WTC11 (cell line): ENCODE measurements at regions not wholly inside any gene's neighbourhood (a gene's known extent, or its start where the extent isn't known, plus 50 kb on each side); places are given as distances from the start of the nearest gene placed in this dataset.

Experiments
- ATAC-seq: fragments of 200-7000 bp; cut with Tn5 transposase; 2 replicates; pipeline ENCODE4 v1.10.0; 2021; ENCODE audit warnings: mild to moderate bottlenecking, moderate library complexity
- CTCF ChIA-PET: fragments of 300-600 bp; sonication (Branson Sonifier 250); formaldehyde crosslinking; loops from one replicate; lab custom pipeline; 2021; ENCODE audit warnings: antibody characterized with exemption; lab: Charles Lee
- POLR2A ChIA-PET: fragments of 350-600 bp; sonication (Branson Sonifier 250); formaldehyde crosslinking; loops from one replicate; lab custom pipeline; 2021; ENCODE audit warnings: antibody characterized with exemption; lab: Charles Lee
- DNase-seq: peaks from one replicate; pipeline ENCODE4 v3.0.0; 2021; ENCODE audit warnings: low spot score
- H3K27ac Mint-ChIP-seq: 2 replicates; pipeline ENCODE4 v1.8.0; 2021; ENCODE audit warnings: mixed read lengths
- H3K27me3 Mint-ChIP-seq: 2 replicates; pipeline ENCODE4 v1.8.0; 2021; ENCODE audit warnings: low read depth, mild to moderate bottlenecking, moderate library complexity, mixed read lengths
- H3K36me3 Mint-ChIP-seq: 2 replicates; pipeline ENCODE4 v1.8.0; 2021; ENCODE audit warnings: mixed read lengths
- H3K4me1 Mint-ChIP-seq: 2 replicates; pipeline ENCODE4 v1.8.0; 2022; ENCODE audit warnings: mixed read lengths
- H3K4me3 Mint-ChIP-seq: 2 replicates; pipeline ENCODE4 v1.8.0; 2021; ENCODE audit warnings: mild to moderate bottlenecking, moderate library complexity, mixed read lengths
- H3K9me3 Mint-ChIP-seq: 2 replicates; pipeline ENCODE4 v1.8.0; 2021; ENCODE audit warnings: mixed read lengths
- CBFB ChIP-seq: sonication (generic); formaldehyde crosslinking; IDR thresholded peaks from 2 replicates; pipeline ENCODE4 v1.8.1; 2022; ENCODE audit warnings: mild to moderate bottlenecking, low read depth, missing genetic modification reagents
- ELF4 ChIP-seq: sonication (generic); formaldehyde crosslinking; IDR thresholded peaks from 2 replicates; pipeline ENCODE4 v1.8.1; 2022; ENCODE audit warnings: low read depth, mild to moderate bottlenecking, moderate library complexity, missing genetic modification reagents
- ETV6 ChIP-seq: sonication (generic); formaldehyde crosslinking; IDR thresholded peaks from 2 replicates; pipeline ENCODE4 v1.8.1; 2022; ENCODE audit warnings: mild to moderate bottlenecking, missing genetic modification reagents
- JUN ChIP-seq: sonication (generic); formaldehyde crosslinking; IDR thresholded peaks from 2 replicates; pipeline ENCODE4 v1.8.0; 2023; ENCODE audit warnings: mild to moderate bottlenecking, missing genetic modification reagents
- NR2C2 ChIP-seq: sonication (generic); formaldehyde crosslinking; IDR thresholded peaks from 2 replicates; pipeline ENCODE4 v1.8.0; 2022; ENCODE audit warnings: mild to moderate bottlenecking, missing genetic modification reagents
- TEAD4 ChIP-seq: sonication (generic); formaldehyde crosslinking; IDR thresholded peaks from 2 replicates; pipeline ENCODE4 v1.8.0; 2022; ENCODE audit warnings: mild to moderate bottlenecking, missing genetic modification reagents
- ZBTB21 ChIP-seq: sonication (generic); formaldehyde crosslinking; IDR thresholded peaks from 2 replicates; pipeline ENCODE4 v1.8.1; 2023; ENCODE audit warnings: mild to moderate bottlenecking, missing genetic modification reagents, borderline replicate concordance
- ZNF219 ChIP-seq: sonication (generic); formaldehyde crosslinking; IDR thresholded peaks from 2 replicates; pipeline ENCODE4 v1.8.0; 2023; ENCODE audit warnings: missing genetic modification reagents, mild to moderate bottlenecking, borderline replicate concordance
- TF ChIP-seq, protein P1 (sequence below): sonication (generic); formaldehyde crosslinking; IDR thresholded peaks from 2 replicates; pipeline ENCODE4 v1.8.0; 2023; ENCODE audit warnings: mild to moderate bottlenecking, missing genetic modification reagents
- TF ChIP-seq, protein P2 (sequence below): sonication (generic); formaldehyde crosslinking; IDR thresholded peaks from 2 replicates; pipeline ENCODE4 v1.8.0; 2022; ENCODE audit warnings: mild to moderate bottlenecking, missing genetic modification reagents
- TF ChIP-seq, protein P3 (sequence below): sonication (generic); formaldehyde crosslinking; IDR thresholded peaks from 2 replicates; pipeline ENCODE4 v1.8.1; 2022; ENCODE audit warnings: low read depth, missing genetic modification reagents, borderline replicate concordance
- TF ChIP-seq, protein P4 (sequence below): fragments of 250-450 bp; sonication (Bioruptor Pico); IDR thresholded peaks from 2 replicates; pipeline ENCODE4 v1.9.0; 2021; ENCODE audit warnings: mild to moderate bottlenecking
- TF ChIP-seq, protein P5 (sequence below): sonication (generic); formaldehyde crosslinking; IDR thresholded peaks from 2 replicates; pipeline ENCODE4 v1.8.1; 2023; ENCODE audit warnings: mild to moderate bottlenecking, missing genetic modification reagents, borderline replicate concordance

DNA sequence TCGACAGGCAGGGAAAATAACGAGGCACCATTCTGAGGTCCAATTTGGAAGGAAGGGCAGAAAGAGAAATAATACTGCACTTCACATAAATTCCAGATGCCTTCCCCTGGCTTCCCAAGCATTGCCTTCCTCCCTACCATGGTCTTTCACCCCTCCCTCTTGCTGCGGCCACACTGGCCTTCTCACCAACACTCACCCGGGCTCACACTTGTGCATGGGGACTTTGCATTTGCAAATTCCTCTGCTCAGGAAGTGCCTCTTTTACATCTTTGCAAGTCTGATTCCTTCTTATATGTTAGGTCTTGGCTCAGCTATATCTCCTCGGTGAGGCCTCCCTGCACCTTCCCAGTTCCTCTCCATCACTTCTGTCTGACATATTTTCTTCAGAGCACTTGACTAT lies 199.4 kb downstream of the CHIC2 start (continued):
- TF ChIP-seq, protein P1, sequence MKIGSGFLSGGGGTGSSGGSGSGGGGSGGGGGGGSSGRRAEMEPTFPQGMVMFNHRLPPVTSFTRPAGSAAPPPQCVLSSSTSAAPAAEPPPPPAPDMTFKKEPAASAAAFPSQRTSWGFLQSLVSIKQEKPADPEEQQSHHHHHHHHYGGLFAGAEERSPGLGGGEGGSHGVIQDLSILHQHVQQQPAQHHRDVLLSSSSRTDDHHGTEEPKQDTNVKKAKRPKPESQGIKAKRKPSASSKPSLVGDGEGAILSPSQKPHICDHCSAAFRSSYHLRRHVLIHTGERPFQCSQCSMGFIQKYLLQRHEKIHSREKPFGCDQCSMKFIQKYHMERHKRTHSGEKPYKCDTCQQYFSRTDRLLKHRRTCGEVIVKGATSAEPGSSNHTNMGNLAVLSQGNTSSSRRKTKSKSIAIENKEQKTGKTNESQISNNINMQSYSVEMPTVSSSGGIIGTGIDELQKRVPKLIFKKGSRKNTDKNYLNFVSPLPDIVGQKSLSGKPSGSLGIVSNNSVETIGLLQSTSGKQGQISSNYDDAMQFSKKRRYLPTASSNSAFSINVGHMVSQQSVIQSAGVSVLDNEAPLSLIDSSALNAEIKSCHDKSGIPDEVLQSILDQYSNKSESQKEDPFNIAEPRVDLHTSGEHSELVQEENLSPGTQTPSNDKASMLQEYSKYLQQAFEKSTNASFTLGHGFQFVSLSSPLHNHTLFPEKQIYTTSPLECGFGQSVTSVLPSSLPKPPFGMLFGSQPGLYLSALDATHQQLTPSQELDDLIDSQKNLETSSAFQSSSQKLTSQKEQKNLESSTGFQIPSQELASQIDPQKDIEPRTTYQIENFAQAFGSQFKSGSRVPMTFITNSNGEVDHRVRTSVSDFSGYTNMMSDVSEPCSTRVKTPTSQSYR (CRISPR knock-in tag): no peak
- no peak for TF ChIP-seq TEAD4
- TF ChIP-seq ELF4 (CRISPR knock-in tag): no peak
- TF ChIP-seq CBFB: no peak

DNA sequence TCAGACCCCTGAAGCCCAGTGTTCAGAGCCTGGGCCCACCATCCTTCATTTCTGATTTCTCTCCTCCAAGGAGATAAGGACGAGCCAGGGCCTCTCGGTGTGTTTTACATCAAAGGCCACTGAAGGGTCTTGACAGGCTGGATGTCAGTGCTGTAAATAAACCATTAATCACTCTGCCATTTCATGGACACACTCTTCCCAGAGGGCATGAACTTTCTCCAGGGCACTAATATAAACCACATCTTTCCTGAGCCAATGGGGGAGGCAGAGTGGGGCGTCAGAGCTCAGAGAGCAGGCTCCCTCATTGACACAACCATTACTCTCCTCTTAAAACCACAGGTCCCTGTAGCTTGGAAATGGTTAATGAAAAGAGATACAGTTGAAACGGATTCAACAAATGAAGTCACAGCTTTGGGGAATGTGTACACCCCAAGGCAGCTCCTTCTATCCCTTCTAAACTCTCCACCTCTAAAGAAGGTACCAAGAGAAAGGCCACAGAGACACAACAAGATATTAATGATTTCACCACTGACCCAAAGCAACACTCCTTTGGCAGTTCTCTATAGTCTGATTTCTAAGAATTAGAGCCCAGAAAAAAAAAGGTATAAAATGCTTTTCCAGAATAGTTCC lies 200.6 kb downstream of the CHIC2 start:
- H3K4me1 Mint-ChIP-seq: peaks cover 22% of the 10 kb centered on the region
- no peaks in the 10 kb centered on the region for H3K36me3 Mint-ChIP-seq
- CTCF ChIA-PET: no interaction called here
- TF ChIP-seq, protein P2, sequence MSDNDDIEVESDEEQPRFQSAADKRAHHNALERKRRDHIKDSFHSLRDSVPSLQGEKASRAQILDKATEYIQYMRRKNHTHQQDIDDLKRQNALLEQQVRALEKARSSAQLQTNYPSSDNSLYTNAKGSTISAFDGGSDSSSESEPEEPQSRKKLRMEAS (CRISPR knock-in tag): no peak
- TF ChIP-seq ZBTB21 (CRISPR knock-in tag) (no peak), JUN (CRISPR knock-in tag) (no peak), NR2C2 (CRISPR knock-in tag) (no peak), ZNF219 (CRISPR knock-in tag) (no peak)
- TF ChIP-seq, protein P3, sequence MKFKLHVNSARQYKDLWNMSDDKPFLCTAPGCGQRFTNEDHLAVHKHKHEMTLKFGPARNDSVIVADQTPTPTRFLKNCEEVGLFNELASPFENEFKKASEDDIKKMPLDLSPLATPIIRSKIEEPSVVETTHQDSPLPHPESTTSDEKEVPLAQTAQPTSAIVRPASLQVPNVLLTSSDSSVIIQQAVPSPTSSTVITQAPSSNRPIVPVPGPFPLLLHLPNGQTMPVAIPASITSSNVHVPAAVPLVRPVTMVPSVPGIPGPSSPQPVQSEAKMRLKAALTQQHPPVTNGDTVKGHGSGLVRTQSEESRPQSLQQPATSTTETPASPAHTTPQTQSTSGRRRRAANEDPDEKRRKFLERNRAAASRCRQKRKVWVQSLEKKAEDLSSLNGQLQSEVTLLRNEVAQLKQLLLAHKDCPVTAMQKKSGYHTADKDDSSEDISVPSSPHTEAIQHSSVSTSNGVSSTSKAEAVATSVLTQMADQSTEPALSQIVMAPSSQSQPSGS: no peak
- TF ChIP-seq, protein P4, sequence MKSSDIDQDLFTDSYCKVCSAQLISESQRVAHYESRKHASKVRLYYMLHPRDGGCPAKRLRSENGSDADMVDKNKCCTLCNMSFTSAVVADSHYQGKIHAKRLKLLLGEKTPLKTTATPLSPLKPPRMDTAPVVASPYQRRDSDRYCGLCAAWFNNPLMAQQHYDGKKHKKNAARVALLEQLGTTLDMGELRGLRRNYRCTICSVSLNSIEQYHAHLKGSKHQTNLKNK (CRISPR knock-in tag): no peak
- TF ChIP-seq, protein P5, sequence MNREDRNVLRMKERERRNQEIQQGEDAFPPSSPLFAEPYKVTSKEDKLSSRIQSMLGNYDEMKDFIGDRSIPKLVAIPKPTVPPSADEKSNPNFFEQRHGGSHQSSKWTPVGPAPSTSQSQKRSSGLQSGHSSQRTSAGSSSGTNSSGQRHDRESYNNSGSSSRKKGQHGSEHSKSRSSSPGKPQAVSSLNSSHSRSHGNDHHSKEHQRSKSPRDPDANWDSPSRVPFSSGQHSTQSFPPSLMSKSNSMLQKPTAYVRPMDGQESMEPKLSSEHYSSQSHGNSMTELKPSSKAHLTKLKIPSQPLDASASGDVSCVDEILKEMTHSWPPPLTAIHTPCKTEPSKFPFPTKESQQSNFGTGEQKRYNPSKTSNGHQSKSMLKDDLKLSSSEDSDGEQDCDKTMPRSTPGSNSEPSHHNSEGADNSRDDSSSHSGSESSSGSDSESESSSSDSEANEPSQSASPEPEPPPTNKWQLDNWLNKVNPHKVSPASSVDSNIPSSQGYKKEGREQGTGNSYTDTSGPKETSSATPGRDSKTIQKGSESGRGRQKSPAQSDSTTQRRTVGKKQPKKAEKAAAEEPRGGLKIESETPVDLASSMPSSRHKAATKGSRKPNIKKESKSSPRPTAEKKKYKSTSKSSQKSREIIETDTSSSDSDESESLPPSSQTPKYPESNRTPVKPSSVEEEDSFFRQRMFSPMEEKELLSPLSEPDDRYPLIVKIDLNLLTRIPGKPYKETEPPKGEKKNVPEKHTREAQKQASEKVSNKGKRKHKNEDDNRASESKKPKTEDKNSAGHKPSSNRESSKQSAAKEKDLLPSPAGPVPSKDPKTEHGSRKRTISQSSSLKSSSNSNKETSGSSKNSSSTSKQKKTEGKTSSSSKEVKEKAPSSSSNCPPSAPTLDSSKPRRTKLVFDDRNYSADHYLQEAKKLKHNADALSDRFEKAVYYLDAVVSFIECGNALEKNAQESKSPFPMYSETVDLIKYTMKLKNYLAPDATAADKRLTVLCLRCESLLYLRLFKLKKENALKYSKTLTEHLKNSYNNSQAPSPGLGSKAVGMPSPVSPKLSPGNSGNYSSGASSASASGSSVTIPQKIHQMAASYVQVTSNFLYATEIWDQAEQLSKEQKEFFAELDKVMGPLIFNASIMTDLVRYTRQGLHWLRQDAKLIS (CRISPR knock-in tag): no peak
- TF ChIP-seq, all 79 proteins: peak for 0
- POLR2A ChIA-PET: no interaction called here
- Mint-ChIP-seq H3K9me3 (peaks cover 3% of the 10 kb centered on the region; the same call in 1 of the 2 replicates), H3K27me3 (no peaks in the 10 kb centered on the region; the same call in none of the 2 replicates), H3K27ac (no peak overlapping the region), H3K4me3 (no peak overlapping the region)
- DNase-seq (no peak), ATAC-seq (no peak)

DNA sequence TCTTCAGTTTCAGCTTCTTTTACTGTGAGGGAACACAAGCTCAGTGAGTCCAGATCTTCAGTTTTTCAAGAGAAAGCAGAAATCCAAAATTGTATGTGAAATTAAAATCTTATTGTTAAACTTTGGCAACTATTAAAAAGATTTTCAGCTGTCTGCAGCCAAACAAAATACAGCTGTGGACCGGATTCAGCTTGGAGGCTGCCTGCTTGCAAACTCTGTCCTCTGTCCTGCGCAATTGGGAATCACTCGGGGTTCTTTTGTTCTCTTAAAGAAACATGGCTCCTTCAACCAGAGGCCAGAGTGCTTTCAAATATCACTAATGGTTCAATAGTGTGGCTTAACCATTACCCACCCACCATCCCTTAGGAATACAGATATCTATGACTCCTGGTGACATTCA lies 201.2 kb downstream of the CHIC2 start:
- H3K27me3 Mint-ChIP-seq: no peaks in the 10 kb centered on the region; the same call in none of the 2 replicates
- POLR2A ChIA-PET: no interaction called here
- TF ChIP-seq TEAD4 (no peak), ETV6 (CRISPR knock-in tag) (no peak)
- DNase-seq: no peak
- peaks cover 2% of the 10 kb centered on the region; the same call in 1 of the 2 replicates for H3K9me3 Mint-ChIP-seq
- CTCF ChIA-PET: interaction anchor here (1.0 to 2.0 kb wide), 2 partner anchors 67 to 371 kb away, joined by 3 to 6 read pairs; no protein-coding TSS in a partner anchor
- H3K27ac Mint-ChIP-seq: no peak overlapping the region
- no peaks in the 10 kb centered on the region for H3K36me3 Mint-ChIP-seq
- no peak for ATAC-seq
- H3K4me1 Mint-ChIP-seq: peaks cover 22% of the 10 kb centered on the region
- H3K4me3 Mint-ChIP-seq: no peak overlapping the region
